Ovary (tissue), 1 donor: ENCODE measurements at regions not wholly inside any gene's neighbourhood (a gene's known extent, or its start where the extent isn't known, plus 50 kb on each side); places are given as distances from the start of the nearest gene placed in this dataset.

Experiments
- EP300 ChIP-seq: sonication (generic); formaldehyde crosslinking; IDR thresholded peaks from one replicate; pipeline ENCODE4 v1.6.1; 2017; ENCODE audit warnings: antibody characterized with exemption
- POLR2A ChIP-seq: fragments of 450-650 bp; IDR thresholded peaks from one replicate; pipeline ENCODE4 v1.6.1; 2017; ENCODE audit warnings: antibody characterized with exemption, mild to moderate bottlenecking, moderate library complexity

GRCh38 chr6:11432091-11432490 lies 105.5 kb upstream of the TMEM170B start:
- TF ChIP-seq POLR2A (no peak), EP300 (no peak)
